ENCODE measurements at regions not wholly inside any gene's neighbourhood (a gene's known extent, or its start where the extent isn't known, plus 50 kb on each side); places are given as distances from the start of the nearest gene placed in this dataset.

GRCh38 chr1:48073798-48074530, 76.8 kb upstream of the TRABD2B start:
- Mint-ChIP-seq H3K4me1 (peaks cover 51% of the 10 kb centered on the region), H3K27ac (peak overlapping the region; percentile 62), H3K9me3 (peaks cover 9% of the 10 kb centered on the region), H3K4me3 (peak overlapping the region; percentile 0), H3K36me3 (ENCODE audit: low read depth) (peaks cover 6% of the 10 kb centered on the region), H3K27me3 (ENCODE audit: low read depth, poor library complexity) (peaks cover 22% of the 10 kb centered on the region)
- DNase-seq: no peak
- no peak for TF ChIP-seq CTCF (IDR thresholded peaks at IDR 0.05)

GRCh38 chr1:48071513-48071912, 74.3 kb upstream of the TRABD2B start:
- DNase-seq: no peak
- H3K9me3 Mint-ChIP-seq: peaks cover 9% of the 10 kb centered on the region
- H3K27ac Mint-ChIP-seq: no peak overlapping the region
- H3K36me3 Mint-ChIP-seq (ENCODE audit: low read depth): peaks cover 10% of the 10 kb centered on the region
- H3K4me1 Mint-ChIP-seq: peaks cover 49% of the 10 kb centered on the region
- TF ChIP-seq CTCF (IDR thresholded peaks at IDR 0.05): no peak
- peaks cover 22% of the 10 kb centered on the region for H3K27me3 Mint-ChIP-seq (ENCODE audit: low read depth, poor library complexity)
- H3K4me3 Mint-ChIP-seq: no peak overlapping the region

- no peak for DNase-seq
- Mint-ChIP-seq H3K27me3 (ENCODE audit: low read depth, poor library complexity) (peaks cover 17% of the 10 kb centered on the region), H3K36me3 (ENCODE audit: low read depth) (peaks cover 10% of the 10 kb centered on the region), H3K4me3 (no peak overlapping the region), H3K27ac (peak overlapping the region; percentile 9), H3K9me3 (peaks cover 7% of the 10 kb centered on the region), H3K4me1 (peaks cover 46% of the 10 kb centered on the region)
- no peak for TF ChIP-seq CTCF (IDR thresholded peaks at IDR 0.05)
Measured at GRCh38 chr1:48070396-48070750, 73.2 kb upstream of the TRABD2B start.

- TF ChIP-seq CTCF (IDR thresholded peaks at IDR 0.05): no peak
- no peak for DNase-seq
- Mint-ChIP-seq H3K27me3 (ENCODE audit: low read depth, poor library complexity) (peaks cover 14% of the 10 kb centered on the region), H3K9me3 (peaks cover 4% of the 10 kb centered on the region), H3K27ac (peak overlapping the region; percentile 9), H3K36me3 (ENCODE audit: low read depth) (peaks cover 10% of the 10 kb centered on the region), H3K4me1 (peaks cover 46% of the 10 kb centered on the region), H3K4me3 (no peak overlapping the region)
Measured at GRCh38 chr1:48069662-48070395, 72.6 kb upstream of the TRABD2B start.

- no peak overlapping the region for H3K27ac Mint-ChIP-seq
- H3K9me3 Mint-ChIP-seq: peaks cover 4% of the 10 kb centered on the region
- DNase-seq: no peak
- H3K27me3 Mint-ChIP-seq (ENCODE audit: low read depth, poor library complexity): peaks cover 14% of the 10 kb centered on the region
- peaks cover 10% of the 10 kb centered on the region for H3K36me3 Mint-ChIP-seq (ENCODE audit: low read depth)
- peaks cover 34% of the 10 kb centered on the region for H3K4me1 Mint-ChIP-seq
- no peak for TF ChIP-seq CTCF (IDR thresholded peaks at IDR 0.05)
- no peak overlapping the region for H3K4me3 Mint-ChIP-seq
Measured at GRCh38 chr1:48068206-48068605, 71.0 kb upstream of the TRABD2B start.

All from nephron progenitor cell (in vitro differentiated cells).